T-helper 1 cell treated with Interleukin-12 subunit alpha and Interleukin-12 subunit beta and Interleukin-4 antibody, amounts not matched to agents 30 μg/mL and 1 μg/mL, for 36 hours (primary cell): ENCODE measurements at regions not wholly inside any gene's neighbourhood (a gene's known extent, or its start where the extent isn't known, plus 50 kb on each side); places are given as distances from the start of the nearest gene placed in this dataset.

Experiments used
- H3K27ac Mint-ChIP-seq: one replicate; pipeline ENCODE4 v1.8.0; 2021; ENCODE audit warnings: mild to moderate bottlenecking, mixed read lengths
- H3K27me3 Mint-ChIP-seq: one replicate; pipeline ENCODE4 v1.8.0; 2021; ENCODE audit warnings: low read depth, mixed read lengths
- H3K36me3 Mint-ChIP-seq: one replicate; pipeline ENCODE4 v1.8.0; 2021; ENCODE audit warnings: low read depth, mixed read lengths
- H3K4me1 Mint-ChIP-seq: one replicate; pipeline ENCODE4 v1.8.0; 2021; ENCODE audit warnings: low read depth, mixed read lengths
- H3K4me3 Mint-ChIP-seq: one replicate; pipeline ENCODE4 v1.8.0; 2021; ENCODE audit warnings: mild to moderate bottlenecking, moderate library complexity, mixed read lengths
- H3K9me3 Mint-ChIP-seq: one replicate; pipeline ENCODE4 v1.8.0; 2021; ENCODE audit warnings: mixed read lengths

DNA sequence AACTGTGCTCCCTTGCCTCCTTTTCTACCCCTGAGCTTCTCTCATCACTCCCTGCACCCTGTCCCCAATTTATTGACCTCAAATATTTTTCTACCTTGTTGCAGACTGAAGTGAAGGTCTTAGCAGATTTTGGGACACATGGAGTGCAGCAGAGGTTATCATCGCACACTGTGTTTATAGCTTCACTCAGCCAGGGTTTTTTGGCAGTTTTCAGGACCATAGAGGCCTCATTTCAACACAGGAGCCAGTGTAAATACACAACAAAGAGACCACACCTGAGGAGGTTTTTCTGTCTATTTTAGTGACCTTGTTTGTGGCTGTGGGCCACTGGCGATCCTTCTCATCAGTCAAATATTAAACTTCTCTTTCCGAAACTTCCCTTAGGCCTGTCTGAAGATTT lies 457.1 kb downstream of the SPRY1 start:
- Mint-ChIP-seq H3K36me3 (no peaks in the 10 kb centered on the region), H3K27ac (no peak overlapping the region), H3K27me3 (peaks cover 4% of the 10 kb centered on the region), H3K4me1 (no peaks in the 10 kb centered on the region), H3K9me3 (no peaks in the 10 kb centered on the region), H3K4me3 (no peak overlapping the region)

DNA sequence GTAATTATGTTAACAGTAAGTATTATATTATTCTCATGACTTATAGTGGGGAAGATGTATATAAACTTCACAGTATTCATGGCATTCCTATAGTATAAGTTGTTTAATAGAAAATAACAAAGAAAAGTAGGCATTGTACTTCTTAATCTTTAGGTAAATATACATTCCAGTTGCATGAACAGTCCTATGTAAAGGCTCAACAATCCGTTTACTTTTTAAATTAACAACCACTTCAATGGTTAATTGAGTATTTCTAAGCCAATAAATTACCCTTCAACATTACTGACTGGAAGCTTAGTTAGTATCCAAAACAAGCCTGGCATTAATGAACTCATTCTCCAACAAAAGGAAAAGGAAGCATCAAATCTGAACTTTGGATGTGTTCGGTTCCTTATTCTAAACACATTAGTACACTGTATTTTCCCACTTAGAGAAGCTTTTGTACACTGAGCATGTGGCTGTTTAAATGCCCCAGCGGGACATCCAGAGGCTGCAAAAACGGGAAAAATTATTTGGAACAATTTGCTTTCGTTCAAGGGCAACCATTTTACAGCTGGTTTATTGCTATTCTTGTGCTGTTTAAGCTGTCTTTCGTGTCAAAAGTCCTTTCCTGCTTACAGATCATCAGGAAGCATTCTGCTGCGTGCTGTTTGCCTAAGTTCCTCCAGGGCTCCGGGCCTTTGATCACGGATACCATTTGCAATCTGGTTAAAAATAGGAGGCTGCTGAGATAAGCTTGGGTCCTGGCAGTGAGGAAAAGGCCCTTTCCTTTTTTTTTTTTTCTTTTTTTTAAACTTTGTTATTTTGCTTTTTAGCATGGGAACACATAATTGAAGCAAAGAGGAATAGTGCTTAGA lies 460.3 kb downstream of the SPRY1 start:
- no peak overlapping the region for H3K4me3 Mint-ChIP-seq
- no peaks in the 10 kb centered on the region for H3K9me3 Mint-ChIP-seq
- H3K36me3 Mint-ChIP-seq, result no peaks in the 10 kb centered on the region
- H3K4me1 Mint-ChIP-seq, result no peaks in the 10 kb centered on the region
- peaks cover 4% of the 10 kb centered on the region for H3K27me3 Mint-ChIP-seq
- no peak overlapping the region for H3K27ac Mint-ChIP-seq

DNA sequence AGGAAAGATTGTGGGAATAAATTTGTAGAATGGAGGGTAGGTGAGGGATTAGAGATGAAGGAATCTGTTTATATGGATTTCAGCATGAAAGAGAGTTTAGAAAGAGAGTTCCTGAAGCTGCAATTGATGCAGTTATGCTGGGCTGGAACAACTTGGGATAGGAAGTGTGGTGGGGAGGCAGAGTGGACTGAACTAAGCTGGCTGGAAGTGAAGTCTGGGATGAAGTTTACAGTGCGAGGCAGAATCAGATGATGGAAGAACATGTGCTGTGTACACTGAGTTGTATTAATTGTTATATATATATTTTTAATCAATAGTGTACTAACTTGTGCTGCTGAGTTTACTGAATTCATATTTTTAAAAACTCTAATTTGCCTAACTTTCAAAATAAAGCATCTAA lies 461.9 kb downstream of the SPRY1 start:
- Mint-ChIP-seq H3K27ac (no peak overlapping the region), H3K27me3 (peaks cover 4% of the 10 kb centered on the region), H3K36me3 (no peaks in the 10 kb centered on the region), H3K9me3 (no peaks in the 10 kb centered on the region), H3K4me1 (no peaks in the 10 kb centered on the region), H3K4me3 (no peak overlapping the region)

DNA sequence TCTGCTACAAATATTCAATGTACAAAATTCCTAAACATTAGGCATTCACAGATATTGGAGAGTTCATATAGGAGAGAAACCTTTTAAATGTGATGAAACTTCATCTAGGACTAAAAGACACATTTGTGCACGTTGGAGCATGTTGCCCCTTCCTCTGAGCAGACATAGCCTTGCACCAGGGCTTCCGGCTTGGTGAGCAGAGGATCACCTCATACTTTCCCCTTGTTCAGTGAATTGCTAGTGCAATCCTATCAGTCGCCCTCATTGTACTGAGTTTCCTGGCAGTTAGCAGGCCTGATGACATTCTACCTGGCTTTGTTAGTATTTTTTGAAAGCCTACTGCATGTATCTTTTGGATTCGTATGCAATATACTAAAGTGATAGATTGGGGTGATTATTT lies 466.2 kb downstream of the SPRY1 start:
- no peak overlapping the region for H3K27ac Mint-ChIP-seq
- no peaks in the 10 kb centered on the region for H3K36me3 Mint-ChIP-seq
- H3K4me3 Mint-ChIP-seq, result no peak overlapping the region
- no peaks in the 10 kb centered on the region for H3K4me1 Mint-ChIP-seq
- no peaks in the 10 kb centered on the region for H3K9me3 Mint-ChIP-seq
- peaks cover 4% of the 10 kb centered on the region for H3K27me3 Mint-ChIP-seq

DNA sequence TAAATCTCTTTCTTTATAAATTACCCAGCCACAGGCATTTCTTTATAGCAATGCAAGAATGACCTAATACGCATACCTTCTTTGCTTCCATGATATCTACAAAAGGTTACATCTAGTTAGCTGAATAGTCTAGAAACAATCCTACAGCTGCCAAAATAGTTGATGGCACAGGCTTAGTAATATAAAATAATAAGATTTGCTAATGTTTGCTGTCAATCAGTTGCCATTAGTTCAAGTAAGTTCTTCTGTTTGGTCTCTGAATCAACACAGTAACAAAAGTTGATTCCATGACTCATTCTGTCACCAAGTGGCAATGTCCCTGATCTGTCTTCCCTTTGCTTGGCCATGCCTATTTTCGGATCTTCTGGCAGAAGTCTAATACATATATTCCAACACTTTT lies 470.2 kb downstream of the SPRY1 start:
- H3K36me3 Mint-ChIP-seq, result no peaks in the 10 kb centered on the region
- H3K9me3 Mint-ChIP-seq, result no peaks in the 10 kb centered on the region
- no peaks in the 10 kb centered on the region for H3K4me1 Mint-ChIP-seq
- H3K27me3 Mint-ChIP-seq, result no peaks in the 10 kb centered on the region
- H3K27ac Mint-ChIP-seq, result no peak overlapping the region
- no peak overlapping the region for H3K4me3 Mint-ChIP-seq

DNA sequence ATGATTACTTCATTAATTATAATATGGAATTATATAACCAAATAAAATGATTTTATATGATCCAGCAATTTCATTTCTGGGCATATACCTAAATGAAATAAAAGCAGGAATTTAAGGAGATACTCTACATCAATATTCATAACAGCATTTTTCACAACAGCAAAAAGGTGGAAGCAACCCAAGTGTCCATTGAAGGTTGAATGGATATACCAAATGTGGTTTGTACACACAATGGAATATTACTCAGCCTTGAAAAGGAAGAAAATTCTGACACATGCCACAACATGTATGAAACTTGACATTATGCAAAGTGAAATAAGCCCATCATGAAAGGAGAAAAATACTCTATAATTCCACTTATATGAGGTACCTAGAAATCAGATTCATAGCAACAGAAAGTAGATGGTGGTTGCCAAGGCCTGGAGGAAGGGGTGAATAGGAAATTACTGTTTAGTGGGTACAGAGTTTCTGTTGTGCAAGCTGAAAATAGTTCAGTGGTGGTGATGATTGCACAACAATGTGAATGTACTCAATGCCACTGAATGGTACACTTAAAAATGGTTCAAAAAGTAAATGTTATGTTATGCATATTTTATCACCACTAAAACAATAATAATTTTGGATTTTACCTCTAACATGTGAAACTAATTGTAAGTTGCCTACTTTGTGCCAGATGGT lies 471.5 kb downstream of the SPRY1 start:
- H3K36me3 Mint-ChIP-seq, result no peaks in the 10 kb centered on the region
- no peak overlapping the region for H3K4me3 Mint-ChIP-seq
- no peaks in the 10 kb centered on the region for H3K4me1 Mint-ChIP-seq
- H3K27me3 Mint-ChIP-seq, result no peaks in the 10 kb centered on the region
- no peak overlapping the region for H3K27ac Mint-ChIP-seq
- H3K9me3 Mint-ChIP-seq, result no peaks in the 10 kb centered on the region

DNA sequence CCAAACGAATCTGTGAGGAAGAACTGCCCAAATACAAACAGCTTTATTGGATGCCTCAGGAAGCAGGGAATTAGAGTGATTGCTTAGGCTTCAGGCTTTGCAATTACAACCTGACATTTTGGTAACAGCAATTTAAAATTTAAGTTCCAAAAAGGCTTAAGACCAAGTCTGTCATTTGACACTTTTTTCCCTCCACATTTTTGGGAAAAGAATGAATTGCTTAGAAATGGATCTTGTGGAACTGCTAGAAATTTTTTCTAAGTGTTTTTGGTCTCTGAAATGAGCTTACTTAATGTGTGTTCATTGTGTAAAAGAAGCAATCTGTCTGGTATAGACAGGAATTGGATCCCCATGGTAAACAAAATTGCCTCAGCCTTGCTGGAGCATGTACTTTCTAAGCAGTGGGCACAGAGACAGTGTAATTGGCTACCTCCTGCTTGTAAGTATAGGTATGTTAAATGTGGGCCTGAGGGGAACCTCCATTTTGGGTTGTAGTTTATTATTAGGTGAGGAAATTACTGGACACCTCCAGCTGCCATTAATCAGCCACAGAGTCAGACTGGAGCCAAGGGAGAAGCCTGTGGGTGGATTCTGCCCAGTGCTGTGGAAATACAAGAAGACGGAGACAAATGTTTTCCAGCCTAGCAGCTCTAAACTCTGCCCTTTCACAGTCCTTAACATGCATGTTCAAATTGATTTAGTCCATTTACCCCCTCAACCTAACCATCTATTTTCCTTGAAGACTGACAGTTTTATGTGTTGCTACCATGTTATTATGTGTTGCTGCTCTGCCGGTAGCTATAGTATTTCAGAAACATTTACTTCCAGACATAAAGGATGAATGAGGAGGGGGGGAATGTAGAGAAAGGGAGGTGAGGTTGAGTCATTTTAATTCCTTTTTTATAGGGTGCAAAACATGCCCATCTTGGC lies 473.0 kb downstream of the SPRY1 start:
- Mint-ChIP-seq H3K9me3 (no peaks in the 10 kb centered on the region), H3K4me3 (no peak overlapping the region), H3K27me3 (no peaks in the 10 kb centered on the region), H3K4me1 (no peaks in the 10 kb centered on the region), H3K27ac (no peak overlapping the region), H3K36me3 (no peaks in the 10 kb centered on the region)

DNA sequence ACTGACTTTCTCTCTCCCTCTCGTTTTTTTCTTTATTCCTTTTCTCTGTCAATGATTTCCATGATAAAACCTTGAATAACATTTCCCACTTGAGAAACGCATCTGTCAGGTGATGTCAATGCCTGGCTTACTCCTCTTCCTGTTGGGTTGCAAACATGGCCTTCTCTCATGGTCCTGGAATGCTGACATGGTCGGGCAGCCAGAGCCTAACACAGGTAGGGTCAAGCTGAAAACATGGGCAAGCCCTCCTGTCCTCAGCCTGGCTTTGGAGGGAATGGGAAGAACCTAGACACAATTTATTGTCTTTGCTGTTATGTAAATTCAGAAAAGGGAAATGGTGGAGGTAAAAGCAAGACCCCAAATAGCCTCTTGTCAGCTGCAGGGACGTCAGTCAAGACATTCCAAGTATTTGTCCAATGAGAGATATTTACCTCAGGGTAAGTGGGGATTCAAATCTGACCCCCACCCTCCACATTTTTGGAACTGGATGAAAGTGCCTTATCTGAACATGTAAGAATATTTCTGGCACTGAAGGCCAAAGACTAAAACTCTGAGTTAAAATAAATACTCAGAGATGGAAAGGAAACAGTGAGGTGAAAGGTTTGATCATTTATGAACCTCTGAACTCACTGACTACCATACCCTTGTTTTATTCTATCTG lies 473.8 kb downstream of the SPRY1 start:
- no peaks in the 10 kb centered on the region for H3K36me3 Mint-ChIP-seq
- no peaks in the 10 kb centered on the region for H3K4me1 Mint-ChIP-seq
- H3K4me3 Mint-ChIP-seq, result no peak overlapping the region
- H3K9me3 Mint-ChIP-seq, result no peaks in the 10 kb centered on the region
- no peak overlapping the region for H3K27ac Mint-ChIP-seq
- no peaks in the 10 kb centered on the region for H3K27me3 Mint-ChIP-seq

DNA sequence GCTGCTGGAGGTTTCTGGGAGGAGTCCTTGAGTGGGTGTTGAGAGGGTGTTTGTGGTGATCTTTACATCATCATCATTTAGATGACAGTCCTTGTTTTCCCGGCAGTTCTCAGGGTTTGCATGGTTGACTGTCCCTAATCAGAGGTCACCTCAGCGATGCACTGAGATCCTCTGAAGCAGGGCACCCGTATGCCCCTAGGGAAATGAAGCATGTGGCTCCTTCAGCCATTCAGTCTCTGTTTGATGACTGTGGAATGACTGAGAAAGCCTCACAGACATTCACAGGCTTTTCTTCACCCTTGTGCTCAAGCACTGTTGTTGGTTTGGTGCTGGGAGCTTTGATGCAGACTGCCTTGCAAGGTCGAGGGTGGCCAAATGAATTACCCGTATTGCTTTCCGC lies 474.7 kb downstream of the SPRY1 start:
- no peaks in the 10 kb centered on the region for H3K36me3 Mint-ChIP-seq
- H3K9me3 Mint-ChIP-seq, result no peaks in the 10 kb centered on the region
- no peaks in the 10 kb centered on the region for H3K4me1 Mint-ChIP-seq
- H3K27me3 Mint-ChIP-seq, result no peaks in the 10 kb centered on the region
- H3K27ac Mint-ChIP-seq, result no peak overlapping the region
- H3K4me3 Mint-ChIP-seq, result no peak overlapping the region

DNA sequence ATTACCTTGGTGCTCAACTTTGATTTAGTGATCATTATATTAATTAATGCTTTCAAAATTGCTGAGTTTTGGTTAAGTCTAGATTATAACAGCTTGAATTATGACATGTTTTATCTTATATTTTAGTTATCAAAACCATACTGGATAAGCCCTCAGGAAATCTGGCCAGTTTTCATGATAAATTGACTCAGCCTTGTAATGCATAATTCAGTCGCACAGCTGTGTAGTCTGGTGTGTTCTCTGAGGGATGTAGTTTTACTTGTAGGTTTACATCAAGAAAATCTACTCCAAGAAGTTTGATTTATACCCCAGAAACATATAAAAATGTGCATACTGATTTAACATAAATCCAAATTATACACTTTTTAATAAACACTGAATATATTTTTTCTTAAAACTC lies 477.5 kb downstream of the SPRY1 start:
- Mint-ChIP-seq H3K4me3 (no peak overlapping the region), H3K4me1 (no peaks in the 10 kb centered on the region), H3K27ac (no peak overlapping the region), H3K9me3 (no peaks in the 10 kb centered on the region), H3K36me3 (no peaks in the 10 kb centered on the region), H3K27me3 (no peaks in the 10 kb centered on the region)

DNA sequence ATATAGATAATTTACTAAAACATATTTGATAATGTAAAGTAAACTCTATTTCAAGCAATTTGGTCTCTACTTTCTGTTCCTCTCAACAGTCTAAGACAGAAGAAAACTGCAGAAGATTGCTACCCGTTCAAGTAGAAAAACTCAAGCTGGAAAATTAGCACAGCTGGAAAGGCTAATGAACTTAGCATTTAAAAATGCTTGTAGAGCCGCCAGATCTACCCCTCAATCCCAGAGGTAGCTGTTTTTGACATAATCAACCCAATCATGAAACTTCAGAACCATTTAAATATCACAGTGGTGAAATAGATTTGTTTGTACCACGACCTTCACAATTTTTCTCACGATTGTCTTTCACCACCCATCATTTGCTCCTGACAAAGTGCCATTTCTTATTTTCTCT lies 479.5 kb downstream of the SPRY1 start:
- Mint-ChIP-seq H3K9me3 (no peaks in the 10 kb centered on the region), H3K36me3 (no peaks in the 10 kb centered on the region), H3K4me3 (no peak overlapping the region), H3K27me3 (no peaks in the 10 kb centered on the region), H3K27ac (no peak overlapping the region), H3K4me1 (no peaks in the 10 kb centered on the region)

DNA sequence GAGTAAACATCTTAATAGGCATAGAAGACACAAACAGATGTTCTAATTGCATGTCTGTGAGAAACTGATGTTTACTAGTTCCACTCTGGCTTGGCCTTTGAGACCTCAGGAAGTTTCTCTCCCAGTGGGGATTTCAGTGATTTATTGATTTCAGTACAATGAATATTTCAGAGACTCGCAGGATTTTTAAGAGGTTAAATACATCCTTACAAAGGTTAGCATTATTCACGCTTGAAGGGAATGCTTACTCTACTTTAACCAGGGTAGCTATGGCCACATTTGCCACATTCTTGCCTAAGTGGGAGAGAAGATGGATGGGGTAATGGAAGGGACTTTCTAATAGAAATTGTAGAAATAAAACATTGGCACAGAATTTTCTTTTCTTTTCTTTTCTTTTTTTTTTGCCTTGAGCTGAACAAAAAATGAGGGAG lies 480.1 kb downstream of the SPRY1 start:
- H3K4me1 Mint-ChIP-seq, result no peaks in the 10 kb centered on the region
- H3K9me3 Mint-ChIP-seq, result no peaks in the 10 kb centered on the region
- H3K4me3 Mint-ChIP-seq, result no peak overlapping the region
- H3K36me3 Mint-ChIP-seq, result no peaks in the 10 kb centered on the region
- H3K27ac Mint-ChIP-seq, result no peak overlapping the region
- no peaks in the 10 kb centered on the region for H3K27me3 Mint-ChIP-seq

DNA sequence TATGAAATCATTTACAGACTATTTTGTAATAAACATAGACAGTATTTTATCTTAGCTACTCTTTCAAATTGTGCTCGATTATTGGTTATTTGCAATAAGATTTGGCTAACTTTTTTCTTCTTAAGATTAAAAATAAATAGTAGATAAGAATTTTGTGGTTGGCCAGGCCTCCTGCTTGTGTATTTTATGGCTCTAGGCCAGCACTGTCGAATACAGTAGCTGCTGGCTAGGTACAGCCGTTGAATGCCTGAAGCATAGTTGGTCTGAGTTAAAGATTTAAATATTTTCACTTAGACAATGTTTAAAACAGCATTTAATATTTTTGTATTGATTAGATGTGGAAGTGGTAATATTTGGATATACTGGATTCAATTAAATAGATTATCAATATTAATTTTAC lies 481.0 kb downstream of the SPRY1 start:
- no peak overlapping the region for H3K27ac Mint-ChIP-seq
- no peak overlapping the region for H3K4me3 Mint-ChIP-seq
- H3K9me3 Mint-ChIP-seq, result no peaks in the 10 kb centered on the region
- no peaks in the 10 kb centered on the region for H3K27me3 Mint-ChIP-seq
- no peaks in the 10 kb centered on the region for H3K4me1 Mint-ChIP-seq
- no peaks in the 10 kb centered on the region for H3K36me3 Mint-ChIP-seq

DNA sequence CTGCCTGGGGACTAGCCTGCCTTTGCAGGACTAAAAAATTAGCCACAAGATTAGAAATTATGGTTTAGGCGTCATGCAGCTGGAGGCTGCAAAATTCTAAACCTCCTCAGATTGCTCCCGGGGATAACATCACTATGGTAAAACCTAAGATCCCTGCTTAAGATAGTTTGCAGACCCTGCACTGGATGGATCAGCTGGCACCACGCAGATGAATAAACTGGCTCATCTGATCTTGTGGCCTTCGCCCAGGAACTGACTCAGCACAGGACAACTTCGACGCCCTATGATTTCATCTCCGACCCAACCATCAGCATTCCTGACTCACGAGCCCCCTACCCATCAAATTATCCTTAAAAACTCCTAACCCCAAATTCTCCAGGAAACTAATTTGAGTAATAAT lies 482.4 kb downstream of the SPRY1 start:
- Mint-ChIP-seq H3K27me3 (no peaks in the 10 kb centered on the region), H3K9me3 (no peaks in the 10 kb centered on the region), H3K4me1 (no peaks in the 10 kb centered on the region), H3K27ac (no peak overlapping the region), H3K36me3 (no peaks in the 10 kb centered on the region), H3K4me3 (no peak overlapping the region)
